Left cardiac atrium (tissue), 4 donors: ENCODE measurements at regions not wholly inside any gene's neighbourhood (a gene's known extent, or its start where the extent isn't known, plus 50 kb on each side); places are given as distances from the start of the nearest gene placed in this dataset.

ENCODE experiments used
- ATAC-seq, 2 donors: fragments of 200-7000 bp; cut with Tn5 transposase; one replicate each; pipeline ENCODE4 v1.9.1; 2020; ENCODE audit warnings: mild to moderate bottlenecking in 2 of 2, moderate library complexity in 2 of 2
- DNase-seq: peaks from one replicate; pipeline ENCODE4 v3.0.0-alpha.2; 2020
- intact Hi-C, 2 donors: fragments of 100-400 bp; cut with DNase I; formaldehyde crosslinking; loops; one replicate each; pipeline versions ENCODE4 v1.14.1 to v1.15.1; 2022 to 2023
- donor health status: DM: no; HTN: yes; CAD: no.
- donor health status: DM: no; HTN: yes; CAD: no; lungs with severe emphysema.
- donor health status: DM: yes; HTN: yes; CAD: no.
- donor health status: Dilated cardiomyopathy.

- peak; percentile 38 to 43 for ATAC-seq
- intact Hi-C loops = no loop called here
- no peak for DNase-seq
Measured at GRCh38 chr6:166691746-166692145, 64.7 kb upstream of the RPS6KA2 start.

DNA sequence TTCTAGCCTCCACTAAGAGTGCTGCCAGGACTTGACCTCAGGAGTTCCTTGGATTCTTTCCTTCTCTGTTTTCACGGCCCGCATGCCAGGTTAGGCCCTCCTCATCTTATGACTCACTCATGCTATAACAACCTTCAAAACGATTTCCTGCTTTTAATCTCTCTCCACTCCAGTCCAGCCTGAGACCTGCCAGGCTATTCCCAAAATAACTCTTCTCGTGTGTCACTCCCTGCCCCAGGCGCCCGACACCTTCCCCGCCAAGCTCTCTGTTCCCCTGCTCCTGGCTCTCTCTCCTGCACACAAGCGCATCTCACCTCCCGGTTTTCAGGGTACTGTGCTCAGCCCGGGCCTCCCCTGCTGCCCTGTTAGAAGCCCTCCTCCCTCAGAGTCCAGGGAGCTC lies 64.1 kb upstream of the RPS6KA2 start:
- ATAC-seq = peak; percentile 94 to 96
- intact Hi-C loops = no loop called here
- peak; percentile 58 for DNase-seq

GRCh38 chr6:166689687-166690086 lies 62.6 kb upstream of the RPS6KA2 start:
- no peak for DNase-seq
- intact Hi-C loops = no loop called here
- ATAC-seq = no peak

- ATAC-seq = no peak
- intact Hi-C loops = no loop called here
Measured at GRCh38 chr6:166688901-166689300, 61.9 kb upstream of the RPS6KA2 start.

DNA sequence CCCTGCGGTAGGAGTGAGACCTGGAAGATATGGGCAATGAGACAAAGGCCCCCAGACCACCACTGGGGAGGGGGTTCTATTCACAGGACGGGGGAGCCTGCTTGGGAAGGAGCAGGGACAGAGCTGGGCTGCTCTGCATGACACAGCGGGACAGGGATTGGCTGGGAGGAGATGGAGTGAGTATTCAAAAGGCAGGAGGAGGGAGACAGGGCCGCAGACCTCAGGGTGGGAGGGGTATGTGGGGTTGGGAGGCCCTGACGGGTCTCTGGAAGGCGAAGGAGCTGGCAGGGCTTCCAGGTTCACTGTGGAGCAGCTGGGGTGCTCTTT lies 60.8 kb upstream of the RPS6KA2 start:
- intact Hi-C loops = no loop called here
- no peak for ATAC-seq
- no peak for DNase-seq

More at GRCh38 chr6:166688901-166689300, 61.9 kb upstream of the RPS6KA2 start:
- no peak for DNase-seq

DNA sequence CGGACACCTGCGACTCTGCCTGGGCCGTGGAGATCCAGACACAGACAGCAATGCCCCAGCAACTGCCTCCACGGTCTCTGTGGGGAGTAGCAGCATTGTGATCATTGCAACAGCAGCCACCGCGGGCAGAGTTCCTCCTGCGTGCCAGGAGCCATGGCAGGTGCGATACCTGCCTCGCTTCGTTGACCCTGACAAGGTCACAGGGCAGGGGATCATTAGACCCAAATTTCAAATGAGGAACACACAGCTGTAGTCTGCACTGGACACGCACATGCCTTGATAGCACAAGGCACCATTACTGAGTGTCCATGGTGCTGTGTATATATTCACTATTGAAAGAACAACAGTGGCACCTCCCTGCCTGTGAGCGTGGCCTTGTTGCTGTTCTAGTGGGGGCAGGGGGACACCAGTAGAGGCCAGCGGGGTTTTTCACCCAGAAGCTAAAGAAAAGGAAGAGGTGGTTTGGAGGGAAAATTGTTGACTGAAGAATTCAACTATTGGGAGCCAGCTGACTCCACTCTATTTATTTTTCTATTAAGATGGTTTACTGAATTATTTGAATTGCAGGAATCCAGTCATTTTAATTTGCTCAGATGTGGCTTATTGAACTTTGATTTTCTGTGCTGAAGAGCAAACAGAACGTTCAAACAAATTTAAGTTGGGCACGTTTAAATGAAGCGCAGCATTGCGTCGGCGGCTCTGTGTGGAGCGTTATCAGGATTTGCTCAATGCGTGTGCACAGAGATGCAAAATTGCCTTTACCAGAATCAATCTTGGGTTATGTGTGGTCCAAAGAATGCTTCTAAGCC lies 60.2 kb upstream of the RPS6KA2 start:
- DNase-seq = no peak
- intact Hi-C loops = no loop called here
- ATAC-seq = no peak

- no peak for DNase-seq
- ATAC-seq = no peak
- intact Hi-C loops = no loop called here
Measured at GRCh38 chr6:166686317-166686716, 59.3 kb upstream of the RPS6KA2 start.

GRCh38 chr6:166684866-166685265 lies 57.8 kb upstream of the RPS6KA2 start:
- no peak for ATAC-seq
- intact Hi-C loops = no loop called here
- no peak for DNase-seq

- DNase-seq (no peak), ATAC-seq (no peak)
- intact Hi-C loops = no loop called here
Measured at GRCh38 chr6:166684170-166684569, 57.1 kb upstream of the RPS6KA2 start.

DNA sequence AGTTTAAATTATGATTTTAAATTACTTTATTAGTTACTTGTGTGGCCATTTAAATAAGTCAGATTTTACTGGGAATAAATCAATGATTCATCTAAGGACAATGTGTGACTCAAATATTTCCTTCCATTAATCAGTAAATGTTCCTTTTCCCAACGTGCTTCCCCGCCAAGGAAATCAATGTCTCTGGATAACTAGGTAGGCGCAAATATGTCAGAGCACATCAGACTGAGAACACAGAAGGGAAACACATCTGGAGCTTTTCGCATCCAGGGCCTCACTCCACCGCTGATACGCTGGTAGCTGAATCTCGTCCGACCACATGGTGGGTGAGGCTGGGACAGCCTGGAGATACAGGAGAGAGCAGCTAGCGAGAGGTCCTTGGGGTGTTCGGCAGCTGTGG lies 56.4 kb upstream of the RPS6KA2 start:
- intact Hi-C loops = no loop called here
- ATAC-seq (no peak), DNase-seq (no peak)

DNA sequence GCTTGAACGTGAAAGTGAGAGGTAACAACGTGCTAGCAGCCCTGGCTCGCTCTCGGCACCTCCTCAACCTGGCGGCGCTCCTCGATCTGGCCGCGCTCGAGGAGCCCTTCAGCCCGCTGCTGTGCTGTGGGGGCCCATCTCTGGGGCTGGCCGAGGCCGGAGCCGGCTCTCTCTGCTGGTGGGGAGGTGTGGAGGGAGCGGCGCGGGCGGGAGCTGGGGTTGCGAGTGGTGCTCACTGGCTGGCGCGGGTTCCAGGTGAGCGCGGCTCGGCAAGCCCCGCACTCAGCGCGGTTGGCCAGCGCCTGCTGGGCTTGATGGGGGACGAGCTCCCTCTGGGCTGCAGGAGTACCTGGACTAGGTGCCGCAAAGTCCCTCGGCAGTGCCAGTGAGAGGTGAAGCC lies 52.5 kb upstream of the RPS6KA2 start:
- ATAC-seq = no peak

DNA sequence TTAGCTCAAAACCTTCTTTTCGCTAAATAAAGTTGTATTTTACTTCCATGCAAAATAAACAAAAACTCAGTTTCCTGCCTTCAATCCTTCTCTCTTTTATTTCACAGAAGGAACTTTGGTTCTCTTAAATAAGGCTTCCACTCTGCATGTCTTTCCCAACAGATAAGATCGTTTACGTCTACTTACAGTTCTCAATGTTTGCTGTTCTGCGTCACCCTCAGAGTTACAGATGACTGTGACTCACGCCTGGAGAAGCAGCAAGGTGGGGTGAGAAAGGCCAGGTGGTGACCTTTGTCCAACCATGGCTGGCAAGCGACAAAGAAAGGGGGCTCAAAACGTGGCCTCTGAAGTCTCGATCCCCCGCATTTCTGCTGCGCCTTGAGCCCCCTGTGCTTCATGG lies 51.4 kb upstream of the RPS6KA2 start:
- intact Hi-C loops = no loop called here
- DNase-seq (no peak), ATAC-seq (no peak)

More for the DNA sequence above, 52.5 kb upstream of the RPS6KA2 start:
- intact Hi-C loops = no loop called here
- DNase-seq = no peak

DNA sequence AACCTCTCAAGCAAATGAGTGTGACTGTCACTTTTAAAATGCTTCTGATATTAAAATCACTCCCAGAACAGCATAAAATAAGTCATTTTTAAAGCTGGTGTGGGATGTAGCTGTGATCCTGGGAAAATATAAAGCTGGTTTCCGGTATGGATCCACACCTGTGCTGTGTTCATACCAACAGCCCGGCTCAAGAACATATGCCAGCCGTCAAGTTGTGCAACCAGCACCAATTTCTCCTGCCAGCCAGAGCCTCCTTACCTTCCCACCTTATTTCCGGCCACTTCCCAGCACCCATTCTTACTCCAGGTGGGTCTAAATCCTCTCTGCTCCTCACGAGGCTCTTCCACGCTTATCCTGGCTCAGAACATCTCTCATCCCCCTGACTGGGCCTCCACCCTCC lies 50.9 kb upstream of the RPS6KA2 start:
- DNase-seq (no peak), ATAC-seq (no peak)
- intact Hi-C loops = no loop called here
